HepG2 (cell line): ENCODE measurements at regions not wholly inside any gene's neighbourhood (a gene's known extent, or its start where the extent isn't known, plus 50 kb on each side); places are given as distances from the start of the nearest gene placed in this dataset.

Experiments used
- ATAC-seq: fragments of 200-7000 bp; cut with Tn5 transposase; 3 replicates; pipeline ENCODE4 v1.9.1; 2020; ENCODE audit warnings: mild to moderate bottlenecking, moderate library complexity
- BruUV-seq: library from RNA; stranded (reverse); fragments of 400-500 nt; replicated peaks from 2 replicates; lab custom pipeline; 2021; lab: Mats Ljungman, UMichigan
- CTCF ChIA-PET: fragments of 300-600 bp; formaldehyde crosslinking; extraction: SDS; loops from one replicate; lab custom pipeline; 2021; ENCODE audit warnings: low total read pairs, inconsistent platforms, low intra/inter-chr PET ratio; lab: Yijun Ruan, JAX
- POLR2A ChIA-PET: fragments of 350-600 bp; sonication (Branson Sonifier 250); formaldehyde crosslinking; loops from one replicate; lab custom pipeline; 2020; ENCODE audit warnings: antibody characterized with exemption, inconsistent platforms; lab: Yijun Ruan, JAX
- DNase-seq: peaks from one replicate; pipeline ENCODE4 v3.0.0-alpha.2; 2015; ENCODE audit warnings: low spot score
- FAIRE-seq: peaks from 3 replicates; lab custom pipeline; 2011; peaks lifted over from hg19 to GRCh38; lab: Jason Lieb, UNC
- H2AFZ ChIP-seq: one replicate; pipeline ENCODE4 v1.6.1; 2011; ENCODE audit warnings: low read length, inconsistent platforms
- H3K27ac ChIP-seq: fragments of 300-600 bp; 3 replicates; pipeline ENCODE4 v1.8.0; 2011; ENCODE audit warnings: mixed run types, mild to moderate bottlenecking, mixed read lengths, low read length, inconsistent platforms; ENCODE audit not compliant: insufficient read depth; ENCODE audit errors: extremely low read length
- H3K27me3 ChIP-seq, 2 experiments: fragments of 200-600 bp in 1 of 2; 2 replicates in 1 of 2; 3 replicates in 1 of 2; pipeline versions ENCODE4 v1.6.0 to v1.8.0; 2011; ENCODE audit warnings: low read length in 2 of 2, mild to moderate bottlenecking in 2 of 2, moderate library complexity in 2 of 2, inconsistent platforms in 1 of 2; ENCODE audit not compliant: insufficient read depth in 2 of 2, control insufficient read depth in 1 of 2
- H3K36me3 ChIP-seq, 2 experiments: fragments of 200-600 bp in 1 of 2; replicated peaks in 1 of 2; 2 replicates in 1 of 2; 3 replicates in 1 of 2; pipeline versions ENCODE4 v1.5.1 to v1.8.0; 2011; ENCODE audit warnings: low read length in 2 of 2, inconsistent platforms in 1 of 2; ENCODE audit not compliant: insufficient read depth in 2 of 2, control insufficient read depth in 1 of 2
- H3K4me1 ChIP-seq: 2 replicates; pipeline ENCODE4 v1.5.1; 2012; ENCODE audit warnings: low read length, inconsistent platforms; ENCODE audit not compliant: insufficient read depth
- H3K4me2 ChIP-seq: 2 replicates; pipeline ENCODE4 v1.6.0; 2011; ENCODE audit warnings: low read depth, low read length, inconsistent platforms
- H3K4me3 ChIP-seq, 3 experiments: fragments of 200-600 bp in 1 of 3; sonication (generic), shearing (Covaris generic) in 1 of 3; replicated peaks in 1 of 3; 2 replicates each; pipeline ENCODE4 v1.5.1; 2011 to 2016; ENCODE audit warnings: low read length in 3 of 3, inconsistent platforms in 2 of 3, low read depth in 2 of 3, mild to moderate bottlenecking in 2 of 3, control low read depth in 1 of 3, mixed read lengths in 1 of 3; ENCODE audit not compliant: insufficient read depth in 1 of 3
- H3K79me2 ChIP-seq: one replicate; pipeline ENCODE4 v1.6.1; 2011; ENCODE audit warnings: low read length, inconsistent platforms; ENCODE audit not compliant: insufficient read depth
- H3K9ac ChIP-seq: 2 replicates; pipeline ENCODE4 v1.6.0; 2011; ENCODE audit warnings: mild to moderate bottlenecking, low read depth, low read length, inconsistent platforms; ENCODE audit not compliant: insufficient read depth
- H3K9me3 ChIP-seq: 2 replicates; pipeline ENCODE4 v1.5.1; 2012; ENCODE audit warnings: mild to moderate bottlenecking, low read length
- H4K20me1 ChIP-seq: 2 replicates; pipeline ENCODE4 v1.6.0; 2011; ENCODE audit warnings: inconsistent platforms, mild to moderate bottlenecking, low read length, moderate library complexity; ENCODE audit not compliant: insufficient read depth
- ARHGAP35 ChIP-seq: sonication (generic); formaldehyde crosslinking; IDR thresholded peaks from 2 replicates; pipeline ENCODE4 v1.9.0; 2022; ENCODE audit warnings: mild to moderate bottlenecking, inconsistent platforms, moderate library complexity, missing genetic modification reagents, borderline replicate concordance
- BORCS8-MEF2B ChIP-seq: sonication (generic); formaldehyde crosslinking; IDR thresholded peaks from 2 replicates; pipeline ENCODE4 v1.8.0; 2022; ENCODE audit warnings: mild to moderate bottlenecking, missing genetic modification reagents
- DNMT3B ChIP-seq: conservative IDR thresholded peaks from 2 replicates; pipeline ENCODE4 v1.6.1; 2016; ENCODE audit warnings: missing biosample characterization, control low read depth
- FUBP1 ChIP-seq: sonication (generic); formaldehyde crosslinking; IDR thresholded peaks from 2 replicates; pipeline ENCODE4 v1.5.1; 2020; ENCODE audit warnings: missing genetic modification reagents, mild to moderate bottlenecking, borderline replicate concordance
- HINFP ChIP-seq: sonication (generic); formaldehyde crosslinking; IDR thresholded peaks from 2 replicates; pipeline ENCODE4 v1.4.0; 2020; ENCODE audit warnings: low read depth, mild to moderate bottlenecking, missing genetic modification reagents
- HNF4A ChIP-seq: sonication (generic); formaldehyde crosslinking; IDR thresholded peaks from 2 replicates; pipeline ENCODE4 v1.4.0; 2020; ENCODE audit warnings: missing genetic modification reagents
- IRF1 ChIP-seq: sonication (generic); formaldehyde crosslinking; IDR thresholded peaks from 2 replicates; pipeline ENCODE4 v1.4.0; 2020; ENCODE audit warnings: low read depth, mild to moderate bottlenecking, missing genetic modification reagents
- KDM1A ChIP-seq: IDR thresholded peaks from 2 replicates; pipeline ENCODE4 v1.6.1; 2016; ENCODE audit warnings: missing compliant biosample characterization
- KDM5A ChIP-seq: fragments of 200-600 bp; sonication (generic); IDR thresholded peaks from 2 replicates; pipeline ENCODE4 v1.7.0; 2018; ENCODE audit warnings: antibody characterized with exemption, mild to moderate bottlenecking, low read length, borderline replicate concordance
- KLF11 ChIP-seq: IDR thresholded peaks from 2 replicates; pipeline ENCODE4 v1.6.1; 2016; ENCODE audit warnings: missing compliant biosample characterization
- RFX1 ChIP-seq: fragments of 450-650 bp; IDR thresholded peaks from 2 replicates; pipeline ENCODE4 v1.6.1; 2017
- SRF ChIP-seq: IDR thresholded peaks from 2 replicates; pipeline ENCODE4 v1.6.1; 2011; ENCODE audit warnings: mild to moderate bottlenecking, low read depth, low read length, moderate library complexity
- TBL1XR1 ChIP-seq: fragments of 150-350 bp; IDR thresholded peaks from 2 replicates; pipeline ENCODE4 v1.6.1; 2014; ENCODE audit warnings: borderline replicate concordance, low read length; ENCODE audit not compliant: partially characterized antibody
- THAP8 ChIP-seq: sonication (generic); formaldehyde crosslinking; IDR thresholded peaks from 2 replicates; pipeline ENCODE4 v1.5.1; 2020; ENCODE audit warnings: missing genetic modification reagents, mild to moderate bottlenecking, borderline replicate concordance
- WGBS: methylation state at CpG from one replicate; pipeline ENCODE4 v1.1.6; 2017; ENCODE audit warnings: low lambda C conversion rate; 5-methylcytosine and 5-hydroxymethylcytosine counted together
- in situ Hi-C: cut with HindIII; loops from 2 replicates; pipeline ENCODE4 v1.10.0; 2017; ENCODE audit warnings: low pct_unique_long_range_greater_than_20kb; ENCODE audit not compliant: extremely low pct_ligation_motif_present
- intact Hi-C: fragments of 100-400 bp; cut with micrococcal nuclease; formaldehyde crosslinking; loops from one replicate; pipeline ENCODE4 v1.10.0; 2022; ENCODE audit not compliant: unreplicated experiment

GRCh38 chr21:18887922-18888602 is 484.5 kb upstream of the TMPRSS15 start:
- no peaks in the 10 kb centered on the region for H3K27me3 ChIP-seq
- FAIRE-seq = no peak
- no peak overlapping the region for H3K27ac ChIP-seq
- TF ChIP-seq DNMT3B (CRISPR knock-in tag) (no peak), THAP8 (CRISPR knock-in tag) (no peak), HNF4A (CRISPR knock-in tag) (no peak), KDM5A (no peak)
- H3K79me2 ChIP-seq = no peaks in the 10 kb centered on the region
- H3K4me1 ChIP-seq = no peaks in the 10 kb centered on the region
- H4K20me1 ChIP-seq = no peaks in the 10 kb centered on the region
- H3K4me3 ChIP-seq = no peak overlapping the region
- WGBS = 13% methylated on average over 4 of the region's 4 CpGs
- H3K36me3 ChIP-seq = no peaks in the 10 kb centered on the region
- intact Hi-C loops = no loop called here
- no peak for DNase-seq
- in situ Hi-C loops = no loop called here
- H3K4me2 ChIP-seq = no peak overlapping the region
- no peak overlapping the region for H3K9ac ChIP-seq
- ATAC-seq = no peak
- ChIA-PET CTCF (no interaction called here), POLR2A (no interaction called here)
- H2AFZ ChIP-seq = no peak overlapping the region
- no TSS peak for BruUV-seq
- H3K9me3 ChIP-seq = peaks cover 81% of the 10 kb centered on the region

GRCh38 chr21:18893406-18893805 is 489.8 kb upstream of the TMPRSS15 start:
- CTCF ChIA-PET = no interaction called here
- in situ Hi-C loops = no loop called here
- whole genome bisulfite sequencing = 20% methylated on average over 2 of the region's 2 CpGs
- TF ChIP-seq TBL1XR1 = no peak
- TF ChIP-seq RFX1 = no peak
- TF ChIP-seq HINFP (CRISPR knock-in tag) = no peak
- no peak for TF ChIP-seq FUBP1 (CRISPR knock-in tag)
- TF ChIP-seq KLF11 = no peak
- no peak for TF ChIP-seq KDM1A (CRISPR knock-in tag)
- no peak for TF ChIP-seq SRF
- TF ChIP-seq ARHGAP35 = no peak
- no peak for TF ChIP-seq IRF1
- TF ChIP-seq BORCS8-MEF2B (CRISPR knock-in tag) = no peak

More at GRCh38 chr21:18893406-18893805, 489.8 kb upstream of the TMPRSS15 start:
- Histone ChIP-seq H3K36me3 (no peaks in the 10 kb centered on the region), H3K4me1 (no peaks in the 10 kb centered on the region), H3K4me2 (no peak overlapping the region), H4K20me1 (no peaks in the 10 kb centered on the region), H3K9me3 (peaks cover 83% of the 10 kb centered on the region), H3K27ac (no peak overlapping the region), H3K4me3 (no peak overlapping the region), H3K9ac (no peak overlapping the region), H3K27me3 (no peaks in the 10 kb centered on the region), H3K79me2 (no peaks in the 10 kb centered on the region), H2AFZ (no peak overlapping the region)
- BruUV-seq = no TSS peak
- DNase-seq = no peak
- intact Hi-C loops = no loop called here
- no peak for FAIRE-seq
- no peak for ATAC-seq
- POLR2A ChIA-PET = no interaction called here
